SK-N-SH (cell line): ENCODE measurements at regions not wholly inside any gene's neighbourhood (a gene's known extent, or its start where the extent isn't known, plus 50 kb on each side); places are given as distances from the start of the nearest gene placed in this dataset.

ENCODE experiments used
- CTCF ChIA-PET: fragments of 300-600, 350-600 bp; formaldehyde crosslinking; extraction: SDS; loops from one replicate; lab custom pipeline; 2021; lab: Yijun Ruan, JAX
- POLR2A ChIA-PET: fragments of 350-600 bp; sonication (Branson Sonifier 250); formaldehyde crosslinking; extraction: SDS; loops from one replicate; lab custom pipeline; 2020; ENCODE audit warnings: antibody characterized with exemption, inconsistent platforms; lab: Yijun Ruan, JAX
- DNase-seq: peaks from one replicate; pipeline ENCODE4 v3.0.0; 2012
- H2AFZ ChIP-seq: fragments of 200-600 bp; sonication (generic); 2 replicates; pipeline ENCODE4 v1.8.1; 2016; ENCODE audit warnings: antibody characterized with exemption, mild to moderate bottlenecking, low read depth
- H3F3A ChIP-seq: fragments of 200-600 bp; sonication (generic); replicated peaks from 2 replicates; pipeline ENCODE3; 2016; ENCODE audit warnings: antibody characterized with exemption, mild to moderate bottlenecking; ENCODE audit not compliant: insufficient read depth
- H3K27ac ChIP-seq, 2 experiments: fragments of 200-500 bp in 1 of 2; fragments of 200-600 bp in 1 of 2; sonication (Bioruptor generic) in 1 of 2; sonication (generic), shearing (Covaris generic) in 1 of 2; 2 replicates each; pipeline versions ENCODE4 v1.5.1 to v1.6.1; 2014 to 2016; ENCODE audit warnings: low read depth in 2 of 2, inconsistent platforms in 1 of 2, low read length in 1 of 2, mild to moderate bottlenecking in 1 of 2, mixed read lengths in 1 of 2
- H3K27me3 ChIP-seq: fragments of 200-600 bp; sonication (generic), shearing (Covaris generic); 2 replicates; pipeline ENCODE4 v1.6.1; 2016; ENCODE audit warnings: mixed run types; ENCODE audit not compliant: insufficient read depth
- H3K36me3 ChIP-seq, 2 experiments: fragments of 200-500 bp in 1 of 2; fragments of 200-600 bp in 1 of 2; sonication (Bioruptor generic) in 1 of 2; sonication (generic) in 1 of 2; replicated peaks in 1 of 2; 2 replicates each; pipeline versions ENCODE3 to v1.5.1; 2014 to 2016; ENCODE audit warnings: low read length in 1 of 2, mild to moderate bottlenecking in 1 of 2; ENCODE audit not compliant: insufficient read depth in 2 of 2, control insufficient read depth in 1 of 2
- H3K4me1 ChIP-seq, 2 experiments: fragments of 200-500 bp in 1 of 2; fragments of 200-600 bp in 1 of 2; sonication (Bioruptor generic) in 1 of 2; sonication (generic), shearing (Covaris generic) in 1 of 2; 2 replicates each; pipeline versions ENCODE4 v1.5.1 to v1.6.1; 2014 to 2016; ENCODE audit warnings: low read depth in 1 of 2, low read length in 1 of 2, mixed run types in 1 of 2; ENCODE audit not compliant: insufficient read depth in 2 of 2, control insufficient read depth in 1 of 2
- H3K4me2 ChIP-seq: fragments of 200-600 bp; sonication (generic), shearing (Covaris generic); 2 replicates; pipeline ENCODE4 v1.6.1; 2017; ENCODE audit warnings: mixed run types
- H3K4me3 ChIP-seq, 2 experiments: fragments of 200-500 bp in 1 of 2; fragments of 200-600 bp in 1 of 2; sonication (Bioruptor generic) in 1 of 2; sonication (generic), shearing (Covaris generic) in 1 of 2; 2 replicates each; pipeline versions ENCODE4 v1.5.1 to v1.8.1; 2014 to 2016; ENCODE audit warnings: low read depth in 2 of 2, inconsistent platforms in 1 of 2, low read length in 1 of 2, mild to moderate bottlenecking in 1 of 2, mixed read lengths in 1 of 2, moderate library complexity in 1 of 2
- H3K79me2 ChIP-seq: fragments of 200-600 bp; sonication (generic); 2 replicates; pipeline ENCODE4 v1.8.1; 2017; ENCODE audit warnings: mild to moderate bottlenecking; ENCODE audit not compliant: insufficient read depth
- H3K9ac ChIP-seq: fragments of 200-600 bp; sonication (generic); 2 replicates; pipeline ENCODE4 v1.6.1; 2017; ENCODE audit warnings: mixed run types
- H3K9me2 ChIP-seq: fragments of 200-600 bp; sonication (generic); 2 replicates; pipeline ENCODE4 v1.6.1; 2017; ENCODE audit warnings: mixed run types
- H3K9me3 ChIP-seq: fragments of 200-600 bp; sonication (generic); 2 replicates; pipeline ENCODE4 v1.6.1; 2017; ENCODE audit warnings: mixed run types, mild to moderate bottlenecking, moderate library complexity
- H4K20me1 ChIP-seq: fragments of 200-600 bp; sonication (generic); 2 replicates; pipeline ENCODE4 v1.6.1; 2017; ENCODE audit warnings: mild to moderate bottlenecking, mixed run types; ENCODE audit not compliant: insufficient read depth
- CTCF ChIP-seq: fragments of 200-600 bp; sonication (generic); IDR thresholded peaks from 2 replicates; pipeline ENCODE4 v1.6.1; 2017; ENCODE audit warnings: antibody characterized with exemption, mild to moderate bottlenecking, moderate library complexity
- EZH2phosphoT487 ChIP-seq: fragments of 200-600 bp; sonication (generic); IDR thresholded peaks from 2 replicates; pipeline ENCODE4 v1.6.1; 2017; ENCODE audit warnings: low read depth, mixed run types, mild to moderate bottlenecking, antibody characterized with exemption, moderate library complexity, borderline replicate concordance
- FOSL2 ChIP-seq: IDR thresholded peaks from 2 replicates; pipeline ENCODE4 v1.4.0; 2012; ENCODE audit warnings: low read depth, mild to moderate bottlenecking, moderate library complexity, borderline replicate concordance
- FOXJ3 ChIP-seq: sonication (generic); formaldehyde crosslinking; IDR thresholded peaks from 2 replicates; pipeline ENCODE4 v1.5.1; 2020; ENCODE audit warnings: mild to moderate bottlenecking, missing genetic modification reagents
- FOXM1 ChIP-seq: IDR thresholded peaks from 2 replicates; pipeline ENCODE4 v1.4.0; 2012; ENCODE audit warnings: low read depth, mild to moderate bottlenecking
- GABPA ChIP-seq: IDR thresholded peaks from 2 replicates; pipeline ENCODE4 v1.4.0; 2012; ENCODE audit warnings: low read depth, mild to moderate bottlenecking
- IRF3 ChIP-seq: fragments of 150-350 bp; IDR thresholded peaks from 2 replicates; pipeline ENCODE4 v1.6.1; 2016; ENCODE audit warnings: mild to moderate bottlenecking, low read depth, low read length
- MEF2A ChIP-seq: IDR thresholded peaks from 2 replicates; pipeline ENCODE4 v1.4.0; 2012; ENCODE audit warnings: low read depth, borderline replicate concordance
- MXI1 ChIP-seq: IDR thresholded peaks from 2 replicates; pipeline ENCODE4 v1.6.1; 2012; ENCODE audit warnings: mild to moderate bottlenecking, low read depth, low read length, improper control_type of control experiment
- NRF1 ChIP-seq: IDR thresholded peaks from 2 replicates; pipeline ENCODE4 v1.6.1; 2012; ENCODE audit warnings: low read depth, mild to moderate bottlenecking, low read length
- RFX5 ChIP-seq: IDR thresholded peaks from 2 replicates; pipeline ENCODE4 v1.6.1; 2012; ENCODE audit warnings: mild to moderate bottlenecking, improper control_type of control experiment, low read length
- RXRA ChIP-seq: IDR thresholded peaks from 2 replicates; pipeline ENCODE4 v1.4.0; 2012; ENCODE audit warnings: low read depth, mild to moderate bottlenecking, borderline replicate concordance
- SIN3A ChIP-seq: IDR thresholded peaks from 2 replicates; pipeline ENCODE4 v1.6.1; 2012; ENCODE audit warnings: low read depth, mild to moderate bottlenecking, low read length, moderate library complexity, borderline replicate concordance
- TAF1 ChIP-seq: IDR thresholded peaks from 2 replicates; pipeline ENCODE4 v1.6.1; 2012; ENCODE audit warnings: low read depth, mild to moderate bottlenecking, low read length, moderate library complexity, borderline replicate concordance
- TCF12 ChIP-seq: IDR thresholded peaks from 2 replicates; pipeline ENCODE4 v1.4.0; 2012
- YY1 ChIP-seq: IDR thresholded peaks from 2 replicates; pipeline ENCODE4 v1.4.0; 2012; ENCODE audit warnings: low read depth, mild to moderate bottlenecking
- TF ChIP-seq, protein P1 (sequence below): fragments of 150-350 bp; IDR thresholded peaks from 2 replicates; pipeline ENCODE4 v1.6.1; 2017; ENCODE audit warnings: antibody characterized with exemption, low read length, low read depth, borderline replicate concordance
- TF ChIP-seq, protein P2 (sequence below): IDR thresholded peaks from 2 replicates; pipeline ENCODE4 v1.4.0; 2012; ENCODE audit warnings: low read depth, borderline replicate concordance
- TF ChIP-seq, protein P3 (sequence below): IDR thresholded peaks from 2 replicates; pipeline ENCODE4 v1.6.1; 2012; ENCODE audit warnings: mild to moderate bottlenecking, low read depth, low read length, moderate library complexity

DNA sequence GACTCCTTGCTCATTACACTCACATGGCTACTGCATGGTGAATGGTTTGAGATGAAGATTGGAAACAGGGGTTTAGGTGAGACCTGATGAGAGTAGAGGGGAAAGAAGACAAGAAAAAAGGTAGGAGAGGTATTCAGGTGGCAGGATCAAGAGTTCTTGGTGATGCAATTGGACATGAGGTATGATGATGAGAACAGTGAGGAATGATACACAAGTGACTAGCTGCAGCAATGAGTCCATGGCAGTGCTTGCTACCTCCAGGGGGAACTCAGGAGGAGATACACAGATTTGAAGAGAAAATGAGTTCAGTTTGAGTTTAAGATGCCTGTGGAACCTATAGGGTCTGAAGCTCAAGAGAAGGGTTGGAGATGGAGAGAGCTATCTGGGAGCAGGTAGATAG lies 62.1 kb upstream of the NFE2L2 start:
- Histone ChIP-seq H2AFZ (no peak overlapping the region), H3K79me2 (no peaks in the 10 kb centered on the region), H3K9ac (no peak overlapping the region), H3K4me3 (no peak overlapping the region), H4K20me1 (no peaks in the 10 kb centered on the region), H3K36me3 (peaks cover 0 to 8% of the 10 kb centered on the region in 2 experiments), H3K4me2 (no peak overlapping the region), H3K9me3 (no peaks in the 10 kb centered on the region), H3K4me1 (peaks cover 0 to 2% of the 10 kb centered on the region in 2 experiments; a peak in 1 of 4 replicates), H3K27me3 (no peaks in the 10 kb centered on the region), H3K27ac (no peak overlapping the region), H3K9me2 (no peaks in the 10 kb centered on the region), H3F3A (no peaks in the 10 kb centered on the region)
- TF ChIP-seq TAF1, result no peak
- no peak for TF ChIP-seq TCF12
- TF ChIP-seq RXRA, result no peak
- TF ChIP-seq, protein P1, sequence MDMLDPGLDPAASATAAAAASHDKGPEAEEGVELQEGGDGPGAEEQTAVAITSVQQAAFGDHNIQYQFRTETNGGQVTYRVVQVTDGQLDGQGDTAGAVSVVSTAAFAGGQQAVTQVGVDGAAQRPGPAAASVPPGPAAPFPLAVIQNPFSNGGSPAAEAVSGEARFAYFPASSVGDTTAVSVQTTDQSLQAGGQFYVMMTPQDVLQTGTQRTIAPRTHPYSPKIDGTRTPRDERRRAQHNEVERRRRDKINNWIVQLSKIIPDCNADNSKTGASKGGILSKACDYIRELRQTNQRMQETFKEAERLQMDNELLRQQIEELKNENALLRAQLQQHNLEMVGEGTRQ, result no peak
- no peak for TF ChIP-seq NRF1
- TF ChIP-seq FOXM1, result no peak
- no peak for TF ChIP-seq SIN3A
- TF ChIP-seq, protein P2, sequence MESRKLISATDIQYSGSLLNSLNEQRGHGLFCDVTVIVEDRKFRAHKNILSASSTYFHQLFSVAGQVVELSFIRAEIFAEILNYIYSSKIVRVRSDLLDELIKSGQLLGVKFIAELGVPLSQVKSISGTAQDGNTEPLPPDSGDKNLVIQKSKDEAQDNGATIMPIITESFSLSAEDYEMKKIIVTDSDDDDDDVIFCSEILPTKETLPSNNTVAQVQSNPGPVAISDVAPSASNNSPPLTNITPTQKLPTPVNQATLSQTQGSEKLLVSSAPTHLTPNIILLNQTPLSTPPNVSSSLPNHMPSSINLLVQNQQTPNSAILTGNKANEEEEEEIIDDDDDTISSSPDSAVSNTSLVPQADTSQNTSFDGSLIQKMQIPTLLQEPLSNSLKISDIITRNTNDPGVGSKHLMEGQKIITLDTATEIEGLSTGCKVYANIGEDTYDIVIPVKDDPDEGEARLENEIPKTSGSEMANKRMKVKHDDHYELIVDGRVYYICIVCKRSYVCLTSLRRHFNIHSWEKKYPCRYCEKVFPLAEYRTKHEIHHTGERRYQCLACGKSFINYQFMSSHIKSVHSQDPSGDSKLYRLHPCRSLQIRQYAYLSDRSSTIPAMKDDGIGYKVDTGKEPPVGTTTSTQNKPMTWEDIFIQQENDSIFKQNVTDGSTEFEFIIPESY, result no peak
- TF ChIP-seq IRF3, result no peak
- TF ChIP-seq, protein P3, sequence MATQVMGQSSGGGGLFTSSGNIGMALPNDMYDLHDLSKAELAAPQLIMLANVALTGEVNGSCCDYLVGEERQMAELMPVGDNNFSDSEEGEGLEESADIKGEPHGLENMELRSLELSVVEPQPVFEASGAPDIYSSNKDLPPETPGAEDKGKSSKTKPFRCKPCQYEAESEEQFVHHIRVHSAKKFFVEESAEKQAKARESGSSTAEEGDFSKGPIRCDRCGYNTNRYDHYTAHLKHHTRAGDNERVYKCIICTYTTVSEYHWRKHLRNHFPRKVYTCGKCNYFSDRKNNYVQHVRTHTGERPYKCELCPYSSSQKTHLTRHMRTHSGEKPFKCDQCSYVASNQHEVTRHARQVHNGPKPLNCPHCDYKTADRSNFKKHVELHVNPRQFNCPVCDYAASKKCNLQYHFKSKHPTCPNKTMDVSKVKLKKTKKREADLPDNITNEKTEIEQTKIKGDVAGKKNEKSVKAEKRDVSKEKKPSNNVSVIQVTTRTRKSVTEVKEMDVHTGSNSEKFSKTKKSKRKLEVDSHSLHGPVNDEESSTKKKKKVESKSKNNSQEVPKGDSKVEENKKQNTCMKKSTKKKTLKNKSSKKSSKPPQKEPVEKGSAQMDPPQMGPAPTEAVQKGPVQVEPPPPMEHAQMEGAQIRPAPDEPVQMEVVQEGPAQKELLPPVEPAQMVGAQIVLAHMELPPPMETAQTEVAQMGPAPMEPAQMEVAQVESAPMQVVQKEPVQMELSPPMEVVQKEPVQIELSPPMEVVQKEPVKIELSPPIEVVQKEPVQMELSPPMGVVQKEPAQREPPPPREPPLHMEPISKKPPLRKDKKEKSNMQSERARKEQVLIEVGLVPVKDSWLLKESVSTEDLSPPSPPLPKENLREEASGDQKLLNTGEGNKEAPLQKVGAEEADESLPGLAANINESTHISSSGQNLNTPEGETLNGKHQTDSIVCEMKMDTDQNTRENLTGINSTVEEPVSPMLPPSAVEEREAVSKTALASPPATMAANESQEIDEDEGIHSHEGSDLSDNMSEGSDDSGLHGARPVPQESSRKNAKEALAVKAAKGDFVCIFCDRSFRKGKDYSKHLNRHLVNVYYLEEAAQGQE, result no peak
- TF ChIP-seq YY1, result no peak
- TF ChIP-seq MEF2A, result no peak
- no peak for TF ChIP-seq GABPA
- no peak for TF ChIP-seq FOXJ3 (CRISPR knock-in tag)
- TF ChIP-seq FOSL2, result no peak
- TF ChIP-seq EZH2phosphoT487, result no peak
- TF ChIP-seq MXI1, result no peak
- no peak for TF ChIP-seq RFX5
- TF ChIP-seq CTCF, result no peak
- ChIA-PET CTCF (interaction anchor here (0.8 to 1.8 kb wide), 4 partner anchors 62 to 163 kb away, joined by 3 to 9 read pairs (median 5); partner anchors contain the start of gene NFE2L2), POLR2A (no interaction called here)
- DNase-seq, result no peak
